ENCODE measurements at regions not wholly inside any gene's neighbourhood (a gene's known extent, or its start where the extent isn't known, plus 50 kb on each side); places are given as distances from the start of the nearest gene placed in this dataset.
A peak's percentile ranks its signal among the peaks of the same experiment; 100 is the strongest.

- ChIA-PET POLR2A (no interaction called here), CTCF (no interaction called here)
- Histone ChIP-seq H3K4me3 (no peak overlapping the region), H3K4me1 (peaks cover 18% of the 10 kb centered on the region), H3K9me3 (no peaks in the 10 kb centered on the region), H3K27ac (no peak overlapping the region), H3K4me2 (no peak overlapping the region)
- DNase-seq (ENCODE audit: low read depth in 1 of 2, low spot score in 1 of 2) (no peak), FAIRE-seq (no peak), ATAC-seq (no peak)
- WGBS (ENCODE audit: missing lambda C conversion rate) = 91% methylated on average over 2 of the region's 2 CpGs
- TF ChIP-seq NPAS2 (CRISPR knock-in tag; IDR thresholded peaks at IDR 0.05; ENCODE audit: borderline replicate concordance) (no peak), MAFK (IDR thresholded peaks at IDR 0.05; ENCODE audit: partially characterized antibody) (peak; percentile 48)
These were observed 152.0 kb downstream of the GNAI1 start for GRCh38 chr7:80286611-80287010.

GRCh38 chr7:80284855-80285254 is 150.2 kb downstream of the GNAI1 start:
- DNase-seq (ENCODE audit: low read depth in 1 of 2, low spot score in 1 of 2) = no peak
- peaks cover 19% of the 10 kb centered on the region for H3K4me1 ChIP-seq
- POLR2A ChIA-PET = no interaction called here
- no peaks in the 10 kb centered on the region for H3K9me3 ChIP-seq
- ATAC-seq = no peak
- FAIRE-seq = no peak
- H3K4me3 ChIP-seq = no peak overlapping the region
- no peak for TF ChIP-seq FOSB (CRISPR knock-in tag; IDR thresholded peaks at IDR 0.05)
- no peak for TF ChIP-seq CHD4 (IDR thresholded peaks at IDR 0.05; ENCODE audit: borderline replicate concordance)
- TF ChIP-seq ELK1 (IDR thresholded peaks at IDR 0.05; ENCODE audit: low read depth, low read length) = no peak
- no peak for TF ChIP-seq RNF2 (IDR thresholded peaks at IDR 0.05; ENCODE audit: borderline replicate concordance, low read depth)
- TF ChIP-seq CHD2 (IDR thresholded peaks at IDR 0.05; ENCODE audit: low read length, partially characterized antibody) = no peak
- TF ChIP-seq CTCF (IDR thresholded peaks at IDR 0.05) = no peak
- no peak for TF ChIP-seq E2F6 (IDR thresholded peaks at IDR 0.05; ENCODE audit: borderline replicate concordance, low read depth)
- no peak for TF ChIP-seq EP300 (IDR thresholded peaks at IDR 0.05)
- TF ChIP-seq TP53 (CRISPR knock-in tag; IDR thresholded peaks at IDR 0.05) = no peak
- no peak for TF ChIP-seq HOXA7 (CRISPR knock-in tag; IDR thresholded peaks at IDR 0.05)
- TF ChIP-seq EHF (CRISPR knock-in tag; IDR thresholded peaks at IDR 0.05) = no peak
- no peak for TF ChIP-seq RARB (CRISPR knock-in tag; IDR thresholded peaks at IDR 0.05)
- TF ChIP-seq ATOH8 (CRISPR knock-in tag; IDR thresholded peaks at IDR 0.05; ENCODE audit: low read depth) = no peak
- no peak for TF ChIP-seq MAZ (IDR thresholded peaks at IDR 0.05; ENCODE audit: borderline replicate concordance, low read depth, low read length)
- no peak for TF ChIP-seq ZSCAN20 (CRISPR knock-in tag; IDR thresholded peaks at IDR 0.05)
- no peak for TF ChIP-seq JUNB (IDR thresholded peaks at IDR 0.05)
- TF ChIP-seq MAFK (IDR thresholded peaks at IDR 0.05; ENCODE audit: partially characterized antibody) = no peak
- CTCF ChIA-PET = interaction anchor here (0.7 to 1.6 kb wide), 2 partner anchors 64 to 151 kb away, joined by 3 to 5 read pairs; no protein-coding TSS in a partner anchor
- no peak overlapping the region for H3K27ac ChIP-seq
- H3K4me2 ChIP-seq = 0 out of 3 replicates have a peak overlapping the region, but pooled peaks have one; percentile 2

- DNase-seq (ENCODE audit: low read depth in 1 of 2, low spot score in 1 of 2) (no peak), FAIRE-seq (no peak), ATAC-seq (no peak)
- H3K4me2 ChIP-seq = peak overlapping the region; percentile 85
- 78% methylated on average over 5 of the region's 5 CpGs for WGBS (ENCODE audit: missing lambda C conversion rate)
- H3K4me1 ChIP-seq = peaks cover 42% of the 10 kb centered on the region
- H3K4me3 ChIP-seq = no peak overlapping the region
- H3K27ac ChIP-seq = peak overlapping the region; percentile 65 to 72
- CTCF ChIA-PET = interaction anchor here (0.5 to 1.0 kb wide), 4 partner anchors 8 to 145 kb away, joined by 3 to 4 read pairs (median 4); partner anchors contain the start of gene GNAI1
- H3K9me3 ChIP-seq = no peaks in the 10 kb centered on the region
- POLR2A ChIA-PET = no interaction called here
- TF ChIP-seq CHD2 (IDR thresholded peaks at IDR 0.05; ENCODE audit: low read length, partially characterized antibody) (no peak), BHLHE40 (IDR thresholded peaks at IDR 0.05; ENCODE audit: low read depth, low read length) (no peak), FOSB (CRISPR knock-in tag; IDR thresholded peaks at IDR 0.05) (no peak), EHF (CRISPR knock-in tag; IDR thresholded peaks at IDR 0.05) (no peak), USF2 (IDR thresholded peaks at IDR 0.05) (no peak), PBX3 (IDR thresholded peaks at IDR 0.05) (no peak), CEBPB (IDR thresholded peaks at IDR 0.05) (no peak), HES2 (IDR thresholded peaks at IDR 0.05) (no peak), NPAS2 (CRISPR knock-in tag; IDR thresholded peaks at IDR 0.05; ENCODE audit: borderline replicate concordance) (no peak), MAX (IDR thresholded peaks at IDR 0.05) (no peak), POLR2AphosphoS2 (conservative IDR thresholded peaks at IDR 0.05; ENCODE audit: low read length) (no peak), ZFP36 (IDR thresholded peaks at IDR 0.05; ENCODE audit: borderline replicate concordance, partially characterized antibody) (no peak), EP300 (IDR thresholded peaks at IDR 0.05) (no peak), E2F6 (IDR thresholded peaks at IDR 0.05; ENCODE audit: borderline replicate concordance, low read depth) (no peak), HDAC2 (IDR thresholded peaks at IDR 0.05) (no peak)
These were observed 145.1 kb downstream of the GNAI1 start for GRCh38 chr7:80279760-80280159.

Measured in A549 (cell line).